ENCODE measurements at regions not wholly inside any gene's neighbourhood (a gene's known extent, or its start where the extent isn't known, plus 50 kb on each side); places are given as distances from the start of the nearest gene placed in this dataset.

- CTCF ChIA-PET = no interaction called here
- H3K9me3 ChIP-seq (ENCODE audit: control insufficient read depth in 1 of 2, insufficient read depth in 1 of 2, low read depth in 1 of 2, low read length in 2 of 2) = no peaks in the 10 kb centered on the region; a peak in 1 of 4 replicates
- no peak overlapping the region for H3K9ac ChIP-seq (ENCODE audit: low read length)
- POLR2A ChIA-PET = no interaction called here
- no peaks in the 10 kb centered on the region for H3K9me2 ChIP-seq (ENCODE audit: insufficient read depth)
- H3K36me3 ChIP-seq (ENCODE audit: control insufficient read depth in 1 of 2, insufficient read depth in 2 of 2, low read length in 2 of 2) = no peaks in the 10 kb centered on the region
- no peaks in the 10 kb centered on the region for H3K4me1 ChIP-seq (ENCODE audit: control insufficient read depth in 1 of 2, insufficient read depth in 2 of 2, low read length in 2 of 2)
- H2AFZ ChIP-seq (ENCODE audit: low read depth, low read length, poor library complexity, severe bottlenecking) = no peak overlapping the region
- no TSS peak for BruUV-seq (replicated peaks)
- no peak overlapping the region for H3K4me2 ChIP-seq (ENCODE audit: low read length)
- ATAC-seq (no peak), DNase-seq (ENCODE audit: low read depth, low spot score) (no peak)
- no peaks in the 10 kb centered on the region for H3K79me2 ChIP-seq (ENCODE audit: insufficient read depth, low read length)
- no peak overlapping the region for H3K27ac ChIP-seq (ENCODE audit: low read depth, low read length)
- no peak overlapping the region for H3K4me3 ChIP-seq (replicated peaks in 1 of 2; ENCODE audit: low read depth in 1 of 2, low read length in 2 of 2)
- intact Hi-C loops (cut with micrococcal nuclease) = no loop called here
- no peaks in the 10 kb centered on the region for H4K20me1 ChIP-seq (ENCODE audit: insufficient read depth)
- RAD21 ChIA-PET (ENCODE audit: low non-redundant PET in 1 of 2, low total read pairs in 2 of 2, uncharacterized antibody in 2 of 2, unreplicated experiment in 2 of 2) = no interaction called here
- TF ChIP-seq RAD21 (IDR thresholded peaks at IDR 0.05; ENCODE audit: low read depth) (no peak), MAX (IDR thresholded peaks at IDR 0.05) (no peak), CEBPB (IDR thresholded peaks at IDR 0.05; ENCODE audit: low read depth) (no peak), EZH2 (IDR thresholded peaks at IDR 0.05) (no peak), EZH2phosphoT487 (IDR thresholded peaks at IDR 0.05; ENCODE audit: borderline replicate concordance) (no peak), TCF7L2 (IDR thresholded peaks at IDR 0.05; ENCODE audit: borderline replicate concordance, extremely low read depth, insufficient read depth, insufficient read length) (no peak), SP1 (IDR thresholded peaks at IDR 0.05; ENCODE audit: low read depth) (no peak), FOSL1 (IDR thresholded peaks at IDR 0.05; ENCODE audit: low read depth) (no peak), REST (IDR thresholded peaks at IDR 0.05; ENCODE audit: low read depth) (no peak), YY1 (IDR thresholded peaks at IDR 0.05; ENCODE audit: extremely low read depth, insufficient replicate concordance, low read depth, low read length) (no peak), POLR2A (IDR thresholded peaks at IDR 0.05; ENCODE audit: borderline replicate concordance, extremely low read depth, insufficient read depth, insufficient read length) (no peak), CBX3 (IDR thresholded peaks at IDR 0.05; ENCODE audit: low read depth) (no peak), SRF (IDR thresholded peaks at IDR 0.05; ENCODE audit: low read depth) (no peak)
- TF ChIP-seq, protein P1, sequence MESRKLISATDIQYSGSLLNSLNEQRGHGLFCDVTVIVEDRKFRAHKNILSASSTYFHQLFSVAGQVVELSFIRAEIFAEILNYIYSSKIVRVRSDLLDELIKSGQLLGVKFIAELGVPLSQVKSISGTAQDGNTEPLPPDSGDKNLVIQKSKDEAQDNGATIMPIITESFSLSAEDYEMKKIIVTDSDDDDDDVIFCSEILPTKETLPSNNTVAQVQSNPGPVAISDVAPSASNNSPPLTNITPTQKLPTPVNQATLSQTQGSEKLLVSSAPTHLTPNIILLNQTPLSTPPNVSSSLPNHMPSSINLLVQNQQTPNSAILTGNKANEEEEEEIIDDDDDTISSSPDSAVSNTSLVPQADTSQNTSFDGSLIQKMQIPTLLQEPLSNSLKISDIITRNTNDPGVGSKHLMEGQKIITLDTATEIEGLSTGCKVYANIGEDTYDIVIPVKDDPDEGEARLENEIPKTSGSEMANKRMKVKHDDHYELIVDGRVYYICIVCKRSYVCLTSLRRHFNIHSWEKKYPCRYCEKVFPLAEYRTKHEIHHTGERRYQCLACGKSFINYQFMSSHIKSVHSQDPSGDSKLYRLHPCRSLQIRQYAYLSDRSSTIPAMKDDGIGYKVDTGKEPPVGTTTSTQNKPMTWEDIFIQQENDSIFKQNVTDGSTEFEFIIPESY (IDR thresholded peaks at IDR 0.05; ENCODE audit: extremely low read depth, insufficient replicate concordance, low read length) = no peak
- TF ChIP-seq, protein P2, sequence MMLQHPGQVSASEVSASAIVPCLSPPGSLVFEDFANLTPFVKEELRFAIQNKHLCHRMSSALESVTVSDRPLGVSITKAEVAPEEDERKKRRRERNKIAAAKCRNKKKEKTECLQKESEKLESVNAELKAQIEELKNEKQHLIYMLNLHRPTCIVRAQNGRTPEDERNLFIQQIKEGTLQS (IDR thresholded peaks at IDR 0.05) = no peak
- TF ChIP-seq, protein P3, sequence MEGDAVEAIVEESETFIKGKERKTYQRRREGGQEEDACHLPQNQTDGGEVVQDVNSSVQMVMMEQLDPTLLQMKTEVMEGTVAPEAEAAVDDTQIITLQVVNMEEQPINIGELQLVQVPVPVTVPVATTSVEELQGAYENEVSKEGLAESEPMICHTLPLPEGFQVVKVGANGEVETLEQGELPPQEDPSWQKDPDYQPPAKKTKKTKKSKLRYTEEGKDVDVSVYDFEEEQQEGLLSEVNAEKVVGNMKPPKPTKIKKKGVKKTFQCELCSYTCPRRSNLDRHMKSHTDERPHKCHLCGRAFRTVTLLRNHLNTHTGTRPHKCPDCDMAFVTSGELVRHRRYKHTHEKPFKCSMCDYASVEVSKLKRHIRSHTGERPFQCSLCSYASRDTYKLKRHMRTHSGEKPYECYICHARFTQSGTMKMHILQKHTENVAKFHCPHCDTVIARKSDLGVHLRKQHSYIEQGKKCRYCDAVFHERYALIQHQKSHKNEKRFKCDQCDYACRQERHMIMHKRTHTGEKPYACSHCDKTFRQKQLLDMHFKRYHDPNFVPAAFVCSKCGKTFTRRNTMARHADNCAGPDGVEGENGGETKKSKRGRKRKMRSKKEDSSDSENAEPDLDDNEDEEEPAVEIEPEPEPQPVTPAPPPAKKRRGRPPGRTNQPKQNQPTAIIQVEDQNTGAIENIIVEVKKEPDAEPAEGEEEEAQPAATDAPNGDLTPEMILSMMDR (IDR thresholded peaks at IDR 0.05 in 2 of 3, conservative IDR thresholded peaks at IDR 0.05 in 1 of 3; ENCODE audit: borderline replicate concordance in 1 of 3, insufficient read depth in 1 of 3, low read depth in 2 of 3, low read length in 2 of 3) = no peak
- H3K27me3 ChIP-seq (ENCODE audit: insufficient read depth, low read length) = no peaks in the 10 kb centered on the region
These were observed 234.4 kb downstream of the KCNA4 start for GRCh38 chr11:29782447-29782846.
